Ectodermal cell (in vitro differentiated cells): ENCODE measurements at regions not wholly inside any gene's neighbourhood (a gene's known extent, or its start where the extent isn't known, plus 50 kb on each side); places are given as distances from the start of the nearest gene placed in this dataset.

Source experiments
- H3K27ac ChIP-seq: 2 replicates; pipeline ENCODE4 v1.7.0; 2013; ENCODE audit warnings: mild to moderate bottlenecking, low read depth, low read length; ENCODE audit not compliant: insufficient read depth, poor library complexity, severe bottlenecking
- H3K27me3 ChIP-seq: 2 replicates; pipeline ENCODE4 v1.7.0; 2013; ENCODE audit warnings: mild to moderate bottlenecking, low read length; ENCODE audit not compliant: insufficient read depth, control insufficient read depth, poor library complexity, severe bottlenecking
- H3K36me3 ChIP-seq: one replicate; pipeline ENCODE4 v1.7.0; 2013; ENCODE audit warnings: low read length; ENCODE audit not compliant: control insufficient read depth, insufficient read depth
- H3K4me1 ChIP-seq: one replicate; pipeline ENCODE4 v1.7.0; 2013; ENCODE audit warnings: low read length; ENCODE audit not compliant: control insufficient read depth, insufficient read depth
- H3K4me3 ChIP-seq: 2 replicates; pipeline ENCODE4 v1.7.0; 2013; ENCODE audit warnings: low read depth, low read length, control low read depth; ENCODE audit not compliant: insufficient read depth
- H3K9me3 ChIP-seq: 2 replicates; pipeline ENCODE4 v1.7.0; 2013; ENCODE audit warnings: mild to moderate bottlenecking, low read length, moderate library complexity; ENCODE audit not compliant: control insufficient read depth
- WGBS, 2 experiments: methylation state at CpG; one replicate each; pipeline ENCODE4 v1.1.7; 2013; ENCODE audit warnings: missing lambda C conversion rate in 2 of 2; 5-methylcytosine and 5-hydroxymethylcytosine counted together

- H3K27ac ChIP-seq = no peak overlapping the region
- H3K27me3 ChIP-seq = no peaks in the 10 kb centered on the region
- no peaks in the 10 kb centered on the region for H3K9me3 ChIP-seq
- no peaks in the 10 kb centered on the region for H3K4me1 ChIP-seq
- H3K36me3 ChIP-seq = no peaks in the 10 kb centered on the region
- no peak overlapping the region for H3K4me3 ChIP-seq
Measured at GRCh38 chr11:19661827-19662226, 50.8 kb upstream of the NAV2 start.

GRCh38 chr11:19660076-19660475, 52.6 kb upstream of the NAV2 start:
- H3K9me3 ChIP-seq = no peaks in the 10 kb centered on the region
- no peaks in the 10 kb centered on the region for H3K4me1 ChIP-seq
- no peak overlapping the region for H3K4me3 ChIP-seq
- WGBS, 2 experiments = 72 to 77% methylated on average over 5 of the region's 5 CpGs
- H3K27me3 ChIP-seq = no peaks in the 10 kb centered on the region
- no peak overlapping the region for H3K27ac ChIP-seq
- H3K36me3 ChIP-seq = no peaks in the 10 kb centered on the region

GRCh38 chr11:19659529-19659928, 53.1 kb upstream of the NAV2 start:
- Histone ChIP-seq H3K4me3 (no peak overlapping the region), H3K9me3 (no peaks in the 10 kb centered on the region), H3K4me1 (no peaks in the 10 kb centered on the region), H3K27ac (no peak overlapping the region), H3K36me3 (no peaks in the 10 kb centered on the region), H3K27me3 (no peaks in the 10 kb centered on the region)

- no peaks in the 10 kb centered on the region for H3K9me3 ChIP-seq
- no peak overlapping the region for H3K4me3 ChIP-seq
- WGBS, 2 experiments = 28% methylated on average over 2 of the region's 2 CpGs
- H3K27ac ChIP-seq = no peak overlapping the region
- no peaks in the 10 kb centered on the region for H3K27me3 ChIP-seq
- no peaks in the 10 kb centered on the region for H3K36me3 ChIP-seq
- H3K4me1 ChIP-seq = no peaks in the 10 kb centered on the region
Measured at GRCh38 chr11:19658344-19658743, 54.3 kb upstream of the NAV2 start.

GRCh38 chr11:19656140-19656541, 56.5 kb upstream of the NAV2 start:
- H3K4me3 ChIP-seq = no peak overlapping the region
- no peaks in the 10 kb centered on the region for H3K4me1 ChIP-seq
- no peaks in the 10 kb centered on the region for H3K36me3 ChIP-seq
- no peak overlapping the region for H3K27ac ChIP-seq
- 87 to 94% methylated on average over 4 of the region's 4 CpGs for WGBS, 2 experiments
- H3K9me3 ChIP-seq = no peaks in the 10 kb centered on the region
- H3K27me3 ChIP-seq = no peaks in the 10 kb centered on the region

- Histone ChIP-seq H3K4me3 (no peak overlapping the region), H3K27me3 (no peaks in the 10 kb centered on the region), H3K9me3 (no peaks in the 10 kb centered on the region), H3K36me3 (no peaks in the 10 kb centered on the region), H3K27ac (no peak overlapping the region), H3K4me1 (no peaks in the 10 kb centered on the region)
- WGBS, 2 experiments = 88 to 90% methylated on average over 5 to 6 of the region's 6 CpGs
Measured at GRCh38 chr11:19652623-19653375, 59.8 kb upstream of the NAV2 start.

- Histone ChIP-seq H3K27ac (no peak overlapping the region), H3K4me1 (no peaks in the 10 kb centered on the region), H3K9me3 (no peaks in the 10 kb centered on the region), H3K36me3 (no peaks in the 10 kb centered on the region), H3K27me3 (no peaks in the 10 kb centered on the region), H3K4me3 (no peak overlapping the region)
- 90 to 96% methylated on average over 2 of the region's 2 CpGs for WGBS, 2 experiments
Measured at GRCh38 chr11:19651653-19652052, 61.0 kb upstream of the NAV2 start.

- Histone ChIP-seq H3K4me1 (no peaks in the 10 kb centered on the region), H3K9me3 (no peaks in the 10 kb centered on the region), H3K36me3 (no peaks in the 10 kb centered on the region), H3K27me3 (no peaks in the 10 kb centered on the region), H3K4me3 (no peak overlapping the region), H3K27ac (no peak overlapping the region)
- WGBS, 2 experiments = 85 to 96% methylated on average over 2 of the region's 2 CpGs
Measured at GRCh38 chr11:19651028-19651427, 61.6 kb upstream of the NAV2 start.

GRCh38 chr11:19650467-19650866, 62.2 kb upstream of the NAV2 start:
- Histone ChIP-seq H3K36me3 (no peaks in the 10 kb centered on the region), H3K9me3 (no peaks in the 10 kb centered on the region)
- 81 to 87% methylated on average over 3 of the region's 3 CpGs for WGBS, 2 experiments

GRCh38 chr11:19649751-19650150, 62.9 kb upstream of the NAV2 start:
- Histone ChIP-seq H3K27ac (no peak overlapping the region), H3K4me1 (no peaks in the 10 kb centered on the region), H3K4me3 (no peak overlapping the region), H3K27me3 (no peaks in the 10 kb centered on the region), H3K9me3 (no peaks in the 10 kb centered on the region), H3K36me3 (no peaks in the 10 kb centered on the region)
- WGBS, 2 experiments = 93% methylated on average over 4 of the region's 4 CpGs

More at GRCh38 chr11:19650467-19650866, 62.2 kb upstream of the NAV2 start:
- Histone ChIP-seq H3K4me1 (no peaks in the 10 kb centered on the region), H3K4me3 (no peak overlapping the region), H3K27ac (no peak overlapping the region), H3K27me3 (no peaks in the 10 kb centered on the region)

- H3K9me3 ChIP-seq = no peaks in the 10 kb centered on the region
- H3K27ac ChIP-seq = no peak overlapping the region
- 88 to 89% methylated on average over 3 of the region's 3 CpGs for WGBS, 2 experiments
- H3K36me3 ChIP-seq = no peaks in the 10 kb centered on the region
- no peaks in the 10 kb centered on the region for H3K27me3 ChIP-seq
- H3K4me1 ChIP-seq = no peaks in the 10 kb centered on the region
- no peak overlapping the region for H3K4me3 ChIP-seq
Measured at GRCh38 chr11:19648321-19648720, 64.3 kb upstream of the NAV2 start.
